Neural progenitor cell (in vitro differentiated cells): ENCODE measurements at regions not wholly inside any gene's neighbourhood (a gene's known extent, or its start where the extent isn't known, plus 50 kb on each side); places are given as distances from the start of the nearest gene placed in this dataset.

Experiments used
- CTCF ChIP-seq: fragments of 200-600 bp; sonication (generic); IDR thresholded peaks from 2 replicates; pipeline ENCODE4 v1.5.1; 2017; ENCODE audit warnings: antibody characterized with exemption, mild to moderate bottlenecking
- EZH2 ChIP-seq: fragments of 200-600 bp; sonication (generic); IDR thresholded peaks from 2 replicates; pipeline ENCODE4 v1.6.1; 2017; ENCODE audit warnings: antibody characterized with exemption, mild to moderate bottlenecking, moderate library complexity
- EZH2phosphoT487 ChIP-seq: fragments of 200-600 bp; sonication (generic); IDR thresholded peaks from 2 replicates; pipeline ENCODE4 v1.6.1; 2017; ENCODE audit warnings: antibody characterized with exemption

GRCh38 chr7:17038783-17039170 lies 157.0 kb upstream of the AGR3 start:
- TF ChIP-seq EZH2phosphoT487 (no peak), CTCF (no peak), EZH2 (no peak)
